ENCODE measurements at regions not wholly inside any gene's neighbourhood (a gene's known extent, or its start where the extent isn't known, plus 50 kb on each side); places are given as distances from the start of the nearest gene placed in this dataset.
"Not testable (repeated sequence)": the region's sequence is repeated elsewhere in the genome, so short reads cannot be mapped to it uniquely, and the experiment has no call there.

- not testable (repeated sequence) for DNase-seq (ENCODE audit: extremely low spot score, insufficient read length, low read depth); FAIRE-seq
These were observed 314.4 kb downstream of the ADGRD1 start for GRCh38 chr12:131268123-131268522.

GRCh38 chr12:131268571-131268970 is 314.9 kb downstream of the ADGRD1 start:
- not testable (repeated sequence) for DNase-seq (ENCODE audit: extremely low spot score, insufficient read length, low read depth); FAIRE-seq

DNA sequence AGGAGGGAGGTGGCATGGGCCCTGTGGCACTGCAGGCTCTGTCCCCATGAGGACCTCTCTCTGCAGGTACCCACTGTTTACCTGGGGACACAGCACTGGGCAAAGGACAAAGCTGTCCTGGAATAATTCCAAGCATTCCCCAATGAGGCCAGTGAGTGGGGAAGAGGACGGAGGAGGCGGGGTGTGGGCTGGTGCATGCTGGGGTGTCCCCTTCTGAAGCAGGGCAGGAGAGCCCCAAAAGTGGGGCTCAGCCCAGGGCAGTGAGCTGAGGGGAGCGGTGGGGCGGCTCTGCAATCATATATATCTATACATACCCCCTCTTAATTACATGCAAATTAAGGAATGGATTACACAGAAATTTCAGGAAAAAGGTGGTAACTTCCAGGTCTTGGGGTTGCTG is 315.8 kb downstream of the ADGRD1 start:
- no peak for FAIRE-seq

GRCh38 chr12:131269977-131270376 is 316.3 kb downstream of the ADGRD1 start:
- FAIRE-seq; DNase-seq (ENCODE audit: extremely low spot score, insufficient read length, low read depth): not testable (repeated sequence)

More for the DNA sequence above, 315.8 kb downstream of the ADGRD1 start:
- DNase-seq (ENCODE audit: extremely low spot score, insufficient read length, low read depth): no peak

- DNase-seq (ENCODE audit: extremely low spot score, insufficient read length, low read depth) (no peak), FAIRE-seq (no peak)
These were observed 318.0 kb downstream of the ADGRD1 start for GRCh38 chr12:131271724-131272123.

DNA sequence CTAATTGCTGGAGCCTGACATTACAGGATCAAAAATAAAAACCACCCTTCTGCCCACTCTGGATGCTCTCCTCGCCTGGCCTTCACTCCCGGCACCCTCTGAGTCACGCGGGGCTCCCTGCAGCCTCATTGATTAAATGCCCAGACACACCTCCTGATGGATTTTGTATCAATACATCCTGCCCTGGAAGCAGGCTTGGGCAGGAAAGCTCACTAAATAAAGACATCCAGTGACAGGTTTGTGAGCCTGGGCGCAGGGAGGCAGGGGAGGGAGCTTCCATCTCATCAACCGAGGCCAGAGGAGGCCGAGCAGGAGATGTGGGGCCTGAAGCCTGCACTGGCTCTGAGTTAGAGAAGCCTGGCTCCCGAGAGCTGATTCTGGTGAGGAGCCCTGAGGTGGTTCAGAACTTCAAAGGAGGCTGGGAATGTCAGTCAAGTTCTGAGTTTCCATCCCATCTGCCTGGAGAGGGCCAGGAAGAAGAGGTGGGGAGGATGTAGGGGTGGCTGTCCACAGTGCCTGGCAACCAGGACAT is 318.6 kb downstream of the ADGRD1 start:
- not testable (repeated sequence) for DNase-seq (ENCODE audit: extremely low spot score, insufficient read length, low read depth); FAIRE-seq

- no peak for DNase-seq (ENCODE audit: extremely low spot score, insufficient read length, low read depth)
- no peak for FAIRE-seq
These were observed 319.7 kb downstream of the ADGRD1 start for GRCh38 chr12:131273291-131273845.

GRCh38 chr12:131274061-131274460 is 320.4 kb downstream of the ADGRD1 start:
- FAIRE-seq: no peak
- DNase-seq (ENCODE audit: extremely low spot score, insufficient read length, low read depth): no peak

DNA sequence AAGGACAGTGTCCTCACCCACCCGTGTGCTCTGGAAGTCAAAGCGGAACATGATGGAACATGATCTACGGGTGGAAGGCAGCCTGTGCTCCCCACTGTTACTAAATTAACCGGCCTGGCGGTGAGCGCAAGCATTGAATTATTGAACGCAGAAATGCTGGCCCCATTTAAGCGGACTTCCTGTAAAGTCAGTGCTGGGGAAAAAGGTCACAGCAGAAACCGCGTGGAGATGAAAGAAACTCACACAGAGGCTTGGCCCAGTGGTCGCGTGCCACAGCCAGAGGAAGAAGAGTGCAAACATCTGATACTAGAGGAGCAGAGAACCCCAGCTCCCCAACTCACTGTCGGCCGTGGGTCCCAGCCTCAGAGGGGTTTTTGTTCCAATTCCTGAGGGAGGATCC is 321.2 kb downstream of the ADGRD1 start:
- FAIRE-seq (no peak), DNase-seq (ENCODE audit: extremely low spot score, insufficient read length, low read depth) (no peak)

DNA sequence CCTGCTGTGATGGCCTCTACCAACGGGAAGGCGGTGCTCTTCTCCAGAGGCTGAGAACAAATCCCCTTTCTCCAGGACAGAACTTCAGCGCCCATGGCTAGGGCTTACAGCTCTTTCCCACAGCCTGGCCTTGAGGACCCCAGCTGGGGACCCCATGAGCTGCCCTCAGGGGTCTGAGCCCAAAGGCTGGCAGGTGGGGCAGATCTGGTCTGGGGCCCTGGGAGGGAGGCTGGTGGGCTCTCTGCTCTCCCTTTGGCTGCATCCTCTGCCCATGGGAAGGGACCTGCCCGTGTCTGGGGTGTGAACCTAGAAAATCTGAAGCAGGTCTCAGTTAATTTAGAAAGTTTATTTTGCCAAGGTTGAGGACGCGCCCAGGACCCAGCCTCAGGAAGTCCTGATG is 322.1 kb downstream of the ADGRD1 start:
- FAIRE-seq: no peak
- no peak for DNase-seq (ENCODE audit: extremely low spot score, insufficient read length, low read depth)

- FAIRE-seq (no peak), DNase-seq (ENCODE audit: extremely low spot score, insufficient read length, low read depth) (no peak)
These were observed 322.9 kb downstream of the ADGRD1 start for GRCh38 chr12:131276501-131277185.

DNA sequence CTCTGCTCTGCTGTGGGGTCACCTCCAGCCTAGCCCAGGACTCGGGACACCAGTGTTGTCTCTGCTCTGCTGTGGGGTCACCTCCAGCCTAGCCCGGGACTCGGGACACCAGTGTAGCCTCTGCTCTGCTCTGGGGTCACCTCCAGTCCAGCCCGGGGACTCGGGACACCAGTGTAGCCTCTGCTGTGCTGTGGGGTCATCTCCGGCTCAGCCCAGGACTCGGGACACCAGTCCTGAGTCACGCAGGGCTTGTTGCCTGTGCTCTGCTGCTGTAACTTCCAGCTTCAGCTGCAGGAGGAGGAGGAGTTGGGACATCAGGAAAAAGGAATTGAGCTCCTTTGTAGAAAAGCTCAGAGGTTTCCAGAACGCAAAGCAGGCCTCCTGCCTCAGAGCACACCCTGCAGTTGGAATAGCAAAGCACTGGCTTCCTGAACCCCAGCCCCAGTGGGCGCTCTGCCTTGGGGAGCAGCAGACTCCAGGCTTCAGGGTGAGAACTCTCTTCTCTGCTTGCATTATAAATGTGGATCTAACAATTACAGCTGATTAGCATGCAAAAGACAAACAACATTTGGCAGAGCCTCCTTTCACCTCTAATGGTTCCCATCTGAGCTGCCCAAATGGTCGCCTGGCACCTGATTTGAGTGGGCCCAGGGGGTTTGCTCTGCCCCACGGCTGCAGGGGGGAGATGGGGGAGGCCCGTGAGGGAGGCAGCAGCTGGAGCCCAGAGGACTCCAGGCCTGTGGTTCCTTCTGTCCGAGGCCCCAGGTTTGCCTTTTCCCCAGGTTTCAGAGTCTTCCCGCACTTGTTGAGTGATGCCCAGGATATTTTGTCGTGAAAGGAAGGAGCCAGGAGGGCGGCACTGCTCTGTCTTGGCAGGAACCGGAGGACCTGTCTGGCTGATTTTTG is 323.7 kb downstream of the ADGRD1 start:
- not testable (repeated sequence) for FAIRE-seq; DNase-seq (ENCODE audit: extremely low spot score, insufficient read length, low read depth)

DNA sequence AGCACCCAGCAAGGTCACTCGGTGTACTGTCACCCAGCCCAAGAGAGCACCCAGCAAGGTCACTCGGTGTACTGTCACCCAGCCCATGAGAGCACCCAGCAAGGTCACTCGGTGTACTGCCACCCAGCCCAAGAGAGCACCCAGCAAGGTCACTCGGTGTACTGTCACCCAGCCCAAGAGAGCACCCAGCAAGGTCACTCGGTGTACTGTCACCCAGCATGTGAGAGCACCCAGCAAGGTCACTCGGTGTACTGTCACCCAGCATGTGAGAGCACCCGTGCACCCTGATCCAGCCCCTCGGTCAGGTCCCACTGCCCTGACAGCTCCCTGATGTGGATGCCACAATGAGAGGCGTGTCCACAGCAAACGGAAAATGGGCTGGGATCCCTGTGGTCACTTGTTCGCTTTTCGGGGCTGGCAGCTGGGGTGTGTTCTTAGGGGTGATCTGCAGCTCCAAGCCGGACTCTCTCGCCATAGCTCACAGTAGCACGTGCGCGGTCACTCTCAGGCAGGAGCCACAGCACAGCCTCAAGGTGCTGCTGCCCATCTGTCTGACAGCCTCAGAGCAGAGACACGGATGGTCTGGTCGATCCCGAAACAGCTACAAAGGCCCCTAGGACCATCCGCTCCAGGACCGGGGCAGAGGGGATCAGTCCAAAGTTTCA is 324.9 kb downstream of the ADGRD1 start:
- not testable (repeated sequence) for FAIRE-seq; DNase-seq (ENCODE audit: extremely low spot score, insufficient read length, low read depth)

GRCh38 chr12:131279281-131279921 is 325.7 kb downstream of the ADGRD1 start:
- FAIRE-seq (no peak), DNase-seq (ENCODE audit: extremely low spot score, insufficient read length, low read depth) (no peak)

DNA sequence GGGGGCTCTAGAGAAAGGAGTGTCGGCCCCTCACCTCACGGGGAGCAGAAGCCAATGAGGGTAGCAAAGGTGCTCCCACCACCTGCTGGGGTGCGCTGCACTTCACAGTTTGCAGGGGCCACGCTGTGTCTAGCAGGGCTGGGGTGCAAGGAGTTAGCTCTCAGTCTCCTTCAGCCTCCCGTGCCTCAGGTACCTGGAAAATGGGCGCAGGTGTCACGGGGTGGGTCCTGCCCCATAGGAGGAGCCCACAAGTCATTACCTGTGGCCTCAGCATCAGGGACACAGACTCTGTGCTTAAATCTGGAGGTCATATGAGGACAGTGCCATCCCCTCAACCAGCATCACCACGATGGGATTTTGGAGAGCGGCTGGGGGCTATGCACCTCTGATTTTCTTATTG is 326.7 kb downstream of the ADGRD1 start:
- no peak for FAIRE-seq
- no peak for DNase-seq (ENCODE audit: extremely low spot score, insufficient read length, low read depth)

DNA sequence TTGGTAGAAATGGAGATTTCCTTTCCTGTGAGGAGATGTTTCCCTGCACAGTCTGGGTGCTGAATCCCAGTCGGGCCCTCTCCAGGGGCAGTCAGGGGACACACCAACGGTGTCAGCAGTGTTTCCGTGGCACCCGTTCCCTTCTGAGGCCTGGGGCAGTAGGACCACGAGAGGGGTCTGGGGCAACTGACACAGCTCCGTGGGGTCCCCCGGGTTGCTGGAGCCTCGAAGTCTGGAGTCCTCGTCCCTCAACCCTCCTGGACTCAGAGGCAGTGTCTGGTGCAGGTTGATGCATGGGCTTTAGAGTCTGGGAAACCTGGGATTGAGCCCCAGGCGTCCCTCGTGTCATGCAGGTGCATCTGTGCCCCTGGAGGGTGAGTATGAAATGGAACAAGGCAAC is 327.3 kb downstream of the ADGRD1 start:
- no peak for FAIRE-seq

DNA sequence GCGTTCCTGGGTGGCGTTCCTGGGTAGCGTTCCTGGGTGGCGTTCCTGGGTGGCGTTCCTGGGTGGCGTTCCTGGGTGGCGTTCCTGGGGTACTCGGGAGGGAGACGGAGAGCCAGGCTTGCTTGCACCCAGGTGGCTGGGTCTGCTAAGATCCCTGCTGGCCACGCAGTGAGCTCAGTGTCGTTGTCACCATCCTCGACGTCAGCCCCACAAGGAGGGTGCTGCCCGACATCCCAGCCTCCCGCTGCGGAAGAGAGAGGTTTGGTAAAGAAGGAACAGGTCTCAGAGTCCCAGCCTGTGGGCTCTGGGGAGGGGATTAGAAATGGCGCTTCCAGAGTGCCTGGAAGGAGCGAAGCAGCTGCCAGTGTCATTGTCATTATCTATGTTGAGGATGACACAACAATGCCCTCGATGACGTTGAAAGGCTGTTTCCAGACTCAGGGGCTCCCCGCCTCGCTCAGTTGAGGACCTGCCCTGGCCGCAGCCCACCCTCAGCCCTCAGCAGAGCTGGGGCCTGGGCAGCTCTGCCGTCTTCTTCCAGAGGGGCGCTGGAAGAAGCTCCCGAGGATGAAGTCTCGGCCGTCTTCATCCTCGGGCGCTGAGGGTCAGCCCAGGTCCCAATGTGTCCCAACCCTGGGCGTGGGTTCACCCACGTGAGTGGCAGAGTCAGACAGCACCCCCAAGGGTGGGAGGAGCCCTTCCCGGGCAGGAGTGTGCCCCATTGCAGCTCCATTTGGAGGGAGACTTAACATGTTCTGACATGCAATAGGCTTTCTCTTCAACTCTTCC is 328.8 kb downstream of the ADGRD1 start:
- FAIRE-seq (no peak), DNase-seq (ENCODE audit: extremely low spot score, insufficient read length, low read depth) (no peak)

More for the DNA sequence above, 327.3 kb downstream of the ADGRD1 start:
- no peak for DNase-seq (ENCODE audit: extremely low spot score, insufficient read length, low read depth)

DNA sequence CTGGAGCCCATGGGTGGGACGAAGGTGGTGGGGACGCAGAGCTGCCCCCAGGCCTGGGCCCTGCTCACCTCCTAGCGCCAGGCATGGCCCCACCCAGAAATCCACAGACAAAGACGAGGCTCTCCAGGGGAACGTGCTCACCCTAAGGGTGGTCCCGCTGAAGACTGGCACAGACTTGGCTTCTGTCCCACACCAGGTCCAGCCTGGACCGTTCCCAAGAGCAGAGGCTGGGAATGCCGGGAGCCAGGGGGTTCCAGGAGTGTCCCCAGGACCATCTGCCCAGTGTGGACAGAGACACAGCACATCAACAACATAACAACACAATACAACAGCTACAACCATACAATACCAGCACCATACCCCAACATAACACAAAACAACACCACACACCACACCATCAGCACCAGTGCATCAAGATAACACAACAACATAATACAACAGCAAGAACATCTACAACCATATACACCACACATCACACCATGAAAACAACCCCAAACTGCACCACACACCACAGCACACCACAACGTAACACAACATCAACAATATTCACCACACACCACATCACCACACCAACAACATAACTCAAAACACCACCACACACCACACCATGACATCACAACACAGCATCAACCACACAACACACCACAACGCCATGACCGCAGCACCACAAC is 329.6 kb downstream of the ADGRD1 start:
- no peak for FAIRE-seq
- no peak for DNase-seq (ENCODE audit: extremely low spot score, insufficient read length, low read depth)

All from GM18507 (cell line).